ENCODE measurements at regions not wholly inside any gene's neighbourhood (a gene's known extent, or its start where the extent isn't known, plus 50 kb on each side); places are given as distances from the start of the nearest gene placed in this dataset.

- no peak for DNase-seq
These were observed 130.8 kb downstream of the LYPLAL1 start for GRCh38 chr1:219304227-219305226.

GRCh38 chr1:219302697-219303096 lies 129.0 kb downstream of the LYPLAL1 start:
- DNase-seq = no peak

DNA sequence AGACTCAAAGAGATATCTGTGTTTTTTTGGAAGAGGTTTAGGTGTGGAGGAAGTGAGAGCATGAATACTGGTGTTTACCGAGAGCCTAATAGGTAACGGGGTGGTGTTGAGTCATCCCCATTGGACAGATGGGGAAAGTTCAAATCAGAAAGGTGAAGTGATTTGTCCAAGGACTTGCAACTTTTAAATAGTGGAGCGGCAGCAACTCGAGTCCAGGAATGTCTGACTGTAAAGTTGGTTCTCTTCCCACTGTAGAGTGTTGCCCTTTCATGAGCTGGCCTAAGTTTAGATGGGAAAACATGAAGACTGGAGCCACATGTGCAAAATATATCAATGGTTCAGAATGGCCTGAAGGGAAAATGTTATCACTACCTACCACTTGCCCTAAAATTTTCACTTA lies 125.7 kb downstream of the LYPLAL1 start:
- DNase-seq = no peak

DNA sequence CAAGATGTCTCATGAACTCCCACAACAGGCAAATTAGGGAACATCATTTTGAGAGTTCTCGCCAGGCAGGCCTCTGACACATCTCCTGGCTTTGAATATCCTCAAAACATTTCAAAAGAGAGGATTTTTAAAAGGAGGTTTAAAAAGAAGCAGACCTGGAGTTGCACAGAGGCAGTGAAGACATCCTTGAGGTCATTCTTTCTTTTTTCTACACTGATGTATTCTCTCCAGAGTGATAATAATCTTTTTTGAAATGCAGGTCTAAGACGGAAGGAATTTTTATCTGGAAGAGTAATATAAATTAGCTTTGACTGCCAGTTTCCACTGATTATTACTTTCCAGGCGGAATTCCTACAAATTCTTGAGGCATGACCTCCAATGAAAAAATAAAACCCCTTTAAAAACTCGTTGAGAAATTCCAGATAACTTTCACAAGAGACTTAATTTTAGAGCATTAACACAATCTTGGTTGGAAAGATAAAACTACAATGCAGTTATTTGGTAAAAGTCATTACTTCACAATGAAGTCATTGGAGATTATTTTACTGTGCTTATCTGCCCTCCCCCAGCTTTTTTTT lies 125.0 kb downstream of the LYPLAL1 start:
- no peak for DNase-seq

GRCh38 chr1:219296430-219297355 lies 123.0 kb downstream of the LYPLAL1 start:
- DNase-seq = no peak

GRCh38 chr1:219294251-219294650 lies 120.6 kb downstream of the LYPLAL1 start:
- DNase-seq = no peak

GRCh38 chr1:219293410-219293809 lies 119.7 kb downstream of the LYPLAL1 start:
- DNase-seq = no peak

DNA sequence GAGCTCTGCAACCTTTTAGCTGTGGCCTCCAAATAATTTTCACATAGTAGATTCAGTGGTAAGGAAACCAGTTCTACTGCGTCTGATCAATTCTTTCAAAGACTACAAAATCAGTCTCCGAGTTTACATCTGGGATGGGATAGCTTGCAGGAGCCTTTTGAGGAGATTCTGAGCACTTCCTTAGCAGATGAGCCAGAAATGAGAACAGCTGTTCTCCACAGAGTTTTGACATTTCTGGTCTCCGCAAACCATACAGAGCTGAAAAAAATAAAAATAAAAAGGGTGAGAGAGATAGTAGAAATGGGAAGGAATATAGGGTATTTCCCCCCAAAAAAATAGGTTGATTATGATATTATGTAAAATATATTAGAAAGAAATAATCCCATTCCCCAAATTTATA lies 119.3 kb downstream of the LYPLAL1 start:
- no peak for DNase-seq

DNA sequence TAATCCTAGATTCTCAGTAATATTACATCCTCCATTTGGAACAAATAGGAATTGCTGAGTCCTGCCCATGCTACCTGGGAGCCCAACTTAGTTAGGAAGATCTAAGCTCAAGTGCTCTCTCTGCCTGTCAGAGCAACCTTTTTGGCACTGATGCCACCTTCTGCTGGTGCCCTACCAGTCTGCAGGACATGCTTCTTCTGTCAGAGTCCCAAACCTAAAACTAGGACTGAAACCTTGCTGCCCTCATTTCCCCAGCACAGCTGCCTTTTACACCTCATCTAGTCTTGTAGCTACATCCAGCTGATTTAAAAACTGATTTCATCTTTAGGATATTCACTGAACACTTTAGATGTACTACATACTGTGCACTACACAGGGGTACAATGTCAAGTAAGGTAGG lies 118.7 kb downstream of the LYPLAL1 start:
- DNase-seq = no peak

DNA sequence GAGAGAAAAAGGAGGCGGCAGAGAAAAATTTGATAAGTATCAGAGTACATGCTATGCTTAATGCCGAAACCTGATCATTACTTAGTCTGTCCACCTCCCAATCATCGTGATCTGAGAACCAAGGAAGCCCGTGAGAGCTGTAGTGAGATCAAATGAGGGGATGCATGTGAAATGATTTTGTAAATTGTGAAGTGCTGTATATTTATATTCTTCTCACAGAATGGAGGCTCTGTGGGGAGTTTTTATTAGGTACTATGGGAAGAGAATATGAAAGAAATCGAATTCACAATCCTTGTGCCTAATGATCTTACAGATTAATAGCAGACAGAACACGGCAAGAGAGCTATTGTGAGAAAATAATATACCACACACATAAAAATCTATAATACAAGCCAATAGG lies 115.5 kb downstream of the LYPLAL1 start:
- no peak for DNase-seq

- DNase-seq = no peak
These were observed 109.9 kb downstream of the LYPLAL1 start for GRCh38 chr1:219283541-219283940.

- no peak for DNase-seq
These were observed 108.2 kb downstream of the LYPLAL1 start for GRCh38 chr1:219281831-219282230.

DNA sequence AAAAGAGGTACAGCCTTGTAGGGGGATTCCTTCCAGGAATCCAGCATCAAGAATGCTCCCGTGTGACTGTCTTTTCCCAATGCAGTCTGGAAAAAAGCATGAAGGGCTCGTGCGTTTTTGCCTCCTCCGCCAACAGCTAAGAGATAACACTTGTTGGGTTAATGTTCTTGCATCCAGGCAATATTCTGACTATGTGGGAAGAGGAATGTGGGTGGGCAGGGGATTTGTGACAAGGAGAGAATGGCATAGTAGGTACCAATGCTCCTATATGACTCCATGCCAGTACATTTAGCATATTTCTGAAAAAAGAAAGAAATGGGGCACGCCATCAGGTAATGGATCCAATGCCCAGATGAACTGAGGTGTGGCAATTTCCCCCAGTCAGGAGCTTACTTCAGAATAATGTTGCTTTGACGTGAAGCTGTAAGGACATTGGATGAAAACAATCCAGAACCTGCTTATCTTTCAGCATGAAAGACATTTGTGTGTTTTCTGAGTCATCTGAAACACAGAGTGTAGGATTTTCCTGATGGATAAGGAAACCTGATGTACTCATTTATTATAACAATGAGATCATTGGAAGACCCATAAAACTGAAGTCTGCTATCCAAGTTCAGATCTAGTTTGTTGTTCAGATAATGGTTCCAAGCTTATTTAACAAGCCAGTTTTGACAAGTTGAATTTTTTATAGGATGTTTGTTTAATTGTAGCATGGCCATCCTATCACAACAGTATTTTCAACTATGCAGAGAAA lies 105.5 kb downstream of the LYPLAL1 start:
- DNase-seq = no peak

DNA sequence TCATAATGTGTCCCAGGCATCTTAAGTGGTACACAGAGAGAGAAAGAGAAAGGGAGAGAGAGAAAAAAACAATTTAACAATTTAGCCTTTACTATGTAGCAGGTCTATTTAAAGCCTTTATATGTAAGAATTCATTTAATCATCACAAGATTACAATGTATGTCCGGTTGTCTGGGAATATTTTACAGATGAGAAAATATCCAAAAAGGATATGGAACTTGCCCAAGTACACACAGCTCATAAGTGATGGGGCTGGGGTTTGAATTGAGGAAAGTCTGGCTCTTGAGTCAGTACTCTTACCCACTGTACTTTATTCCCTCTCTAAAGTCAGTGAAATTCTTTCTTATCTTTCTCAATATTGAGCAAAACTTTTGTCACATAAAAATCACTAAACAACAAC lies 104.6 kb downstream of the LYPLAL1 start:
- DNase-seq = no peak

GRCh38 chr1:219277304-219278105 lies 103.8 kb downstream of the LYPLAL1 start:
- DNase-seq = no peak

DNA sequence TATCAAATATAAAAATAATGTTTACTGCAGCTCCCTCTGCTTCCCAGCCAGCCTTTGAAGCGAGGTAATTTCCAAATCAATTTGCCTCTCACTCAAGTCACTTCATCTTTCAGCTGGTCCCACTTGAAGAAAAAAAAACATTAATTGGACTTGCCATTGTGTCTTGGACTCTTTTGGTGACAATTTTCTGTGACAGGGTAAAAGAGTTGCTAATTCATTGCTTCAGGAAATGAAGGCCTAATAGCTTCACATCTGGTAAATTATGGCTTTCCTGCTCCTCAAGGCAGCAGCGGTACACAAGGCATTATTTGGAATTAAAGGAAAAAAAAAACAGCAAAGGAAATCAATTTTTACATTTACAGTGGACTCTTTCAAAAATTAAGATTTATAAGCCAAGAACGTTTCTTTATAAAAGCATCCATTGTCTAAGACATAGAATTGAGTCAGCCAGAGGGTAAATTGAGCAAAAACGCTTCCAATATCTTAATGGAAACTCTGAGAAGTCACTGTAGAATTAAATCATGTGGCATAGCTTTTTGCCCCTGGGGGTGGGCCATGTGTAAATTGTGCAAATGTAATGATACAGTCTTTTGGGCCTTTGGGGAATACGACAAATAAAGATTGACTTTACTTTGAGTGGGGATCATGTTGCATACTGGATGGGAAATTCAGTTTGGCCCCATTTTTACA lies 102.5 kb downstream of the LYPLAL1 start:
- no peak for DNase-seq

DNA sequence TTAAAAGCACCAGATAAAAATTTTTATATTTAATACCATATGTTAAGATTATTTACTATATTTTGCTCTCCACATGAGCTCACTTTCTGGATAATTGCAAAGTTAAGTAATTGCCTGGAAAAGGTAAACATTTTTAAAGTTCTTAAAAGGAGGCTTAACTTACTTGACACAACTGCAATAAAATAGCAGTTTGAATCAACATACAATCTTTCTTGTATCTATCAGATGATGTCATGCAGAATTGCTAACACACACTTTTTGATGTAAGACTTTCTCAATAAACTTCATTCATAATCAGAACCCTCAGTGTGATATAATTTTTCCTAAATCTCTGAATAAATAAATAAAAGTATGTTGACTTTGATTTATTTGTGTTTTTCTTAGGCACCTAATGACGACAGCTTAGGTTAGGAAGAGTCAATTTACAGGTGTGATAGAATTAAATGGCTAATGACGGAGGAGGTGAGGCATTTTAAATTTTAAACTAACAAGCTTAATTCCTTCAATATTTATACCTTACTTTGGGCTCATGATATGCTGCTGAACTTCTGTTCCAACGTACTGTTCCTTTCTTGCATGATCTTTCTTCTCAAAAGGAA lies 99.5 kb downstream of the LYPLAL1 start:
- DNase-seq = no peak

DNA sequence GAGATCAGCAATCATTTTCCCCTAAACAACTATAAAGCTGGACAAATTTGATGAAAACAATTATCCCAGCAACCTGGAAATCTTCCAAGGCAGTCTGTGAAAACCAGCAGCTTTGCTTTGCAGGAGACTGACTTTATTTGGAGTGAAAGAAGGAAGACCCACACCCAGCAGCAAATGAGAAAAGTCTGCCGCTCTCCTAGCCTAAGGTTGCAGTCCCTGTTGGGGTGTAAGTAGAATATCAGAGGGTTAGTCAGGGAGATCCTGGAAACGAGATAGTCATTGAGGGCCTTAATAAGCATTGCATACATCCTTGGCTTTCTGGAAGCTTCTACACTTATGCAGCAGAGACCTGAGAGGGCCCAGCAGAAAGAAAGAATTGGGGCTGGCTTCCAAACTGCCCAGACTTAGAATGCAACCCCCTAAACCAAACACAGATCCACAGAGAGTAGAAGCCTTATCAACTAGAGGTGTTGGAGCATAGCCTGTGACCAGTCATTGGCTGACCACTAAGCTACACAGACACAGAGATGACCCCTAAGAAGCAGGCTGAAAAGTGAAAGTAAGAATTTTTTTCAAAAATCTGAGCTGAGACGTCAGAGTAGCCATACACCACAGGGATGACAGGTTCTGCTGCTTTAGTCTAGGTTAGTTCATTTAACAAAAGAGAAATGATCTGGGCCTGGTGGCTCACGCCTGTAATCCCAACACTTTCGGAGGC lies 98.3 kb downstream of the LYPLAL1 start:
- no peak for DNase-seq

- DNase-seq = no peak
These were observed 95.5 kb downstream of the LYPLAL1 start for GRCh38 chr1:219269171-219269570.

DNA sequence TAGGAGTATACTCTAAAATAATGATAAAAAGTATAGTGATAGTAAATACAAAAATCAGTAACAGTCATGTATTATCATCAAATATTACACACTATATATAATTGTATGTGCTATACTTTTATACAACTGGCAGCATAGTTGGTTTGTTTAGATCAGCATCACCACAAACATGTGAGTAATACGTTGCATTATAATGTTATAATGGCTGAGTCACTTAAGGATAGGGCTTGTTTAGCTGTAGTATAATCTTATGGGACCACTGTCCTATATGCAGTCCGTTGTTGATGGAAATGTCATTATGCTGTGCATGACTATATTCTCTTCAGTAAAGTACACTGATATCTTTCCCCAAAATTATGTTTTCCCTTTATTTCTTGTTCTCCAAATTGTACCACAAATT lies 92.8 kb downstream of the LYPLAL1 start:
- DNase-seq = no peak
